HCT116 (cell line): ENCODE measurements at regions not wholly inside any gene's neighbourhood (a gene's known extent, or its start where the extent isn't known, plus 50 kb on each side); places are given as distances from the start of the nearest gene placed in this dataset.

Source experiments
- CTCF ChIP-seq, 3 experiments: fragments of 200-600 bp in 1 of 3; sonication (generic) in 1 of 3; IDR thresholded peaks in 2 of 3; conservative IDR thresholded peaks in 1 of 3; 2 replicates each; pipeline ENCODE4 v1.5.1; 2012 to 2017; ENCODE audit warnings: low read depth in 2 of 3, low read length in 2 of 3, antibody characterized with exemption in 1 of 3, borderline replicate concordance in 1 of 3, control low read depth in 1 of 3, mild to moderate bottlenecking in 1 of 3, mixed read lengths in 1 of 3, mixed run types in 1 of 3, moderate library complexity in 1 of 3; ENCODE audit not compliant: insufficient read depth in 1 of 3
- POLR2A ChIP-seq: IDR thresholded peaks from 2 replicates; pipeline ENCODE4 v1.7.0; 2011; ENCODE audit warnings: borderline replicate concordance; ENCODE audit not compliant: insufficient read depth, insufficient read length; ENCODE audit errors: extremely low read depth
- YY1 ChIP-seq: IDR thresholded peaks from 2 replicates; pipeline ENCODE4 v1.6.1; 2011; ENCODE audit warnings: low read length, low read depth, moderate library complexity, mild to moderate bottlenecking; ENCODE audit not compliant: insufficient replicate concordance; ENCODE audit errors: extremely low read depth

- no peak for TF ChIP-seq YY1
- no peak for TF ChIP-seq CTCF (IDR thresholded peaks at IDR 0.05 in 2 of 3, conservative IDR thresholded peaks at IDR 0.05 in 1 of 3; ENCODE audit: borderline replicate concordance in 1 of 3, insufficient read depth in 1 of 3, low read depth in 2 of 3, low read length in 2 of 3)
- no peak for TF ChIP-seq POLR2A
These were observed 257.2 kb upstream of the NECTIN3 start for GRCh38 chr3:110814170-110815007.
